ENCODE measurements at regions not wholly inside any gene's neighbourhood (a gene's known extent, or its start where the extent isn't known, plus 50 kb on each side); places are given as distances from the start of the nearest gene placed in this dataset.

DNA sequence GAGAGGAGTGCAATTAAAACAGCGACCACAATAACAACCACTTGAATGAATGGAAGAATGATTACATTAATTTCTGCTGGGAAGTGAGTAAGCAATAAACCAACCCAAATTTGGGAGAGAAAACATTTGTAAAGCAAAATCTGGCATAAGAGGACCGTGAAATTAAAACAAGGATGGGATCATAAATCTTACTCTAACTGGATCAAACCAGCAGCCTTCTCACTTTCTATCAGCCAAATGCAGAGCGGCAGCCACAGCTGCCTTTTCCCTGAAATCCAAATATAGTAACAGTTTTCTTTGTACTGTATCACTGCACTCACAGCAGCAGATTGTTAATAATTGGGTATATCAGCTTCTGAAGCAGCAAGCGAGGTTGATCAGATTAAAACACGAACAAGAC lies 245.2 kb upstream of the REG3G start:
- Histone ChIP-seq H2BK5ac (ENCODE audit: low read depth, low read length, poor library complexity, severe bottlenecking) (no peak overlapping the region), H3K18ac (ENCODE audit: low read depth, low read length) (no peak overlapping the region), H4K91ac (ENCODE audit: insufficient read depth, low read depth, low read length) (no peak overlapping the region), H4K5ac (ENCODE audit: low read depth, low read length) (no peak overlapping the region), H2AK9ac (replicated peaks; ENCODE audit: low read depth, low read length, poor library complexity) (no peak overlapping the region), H3K27me3 (ENCODE audit: control insufficient read depth, insufficient read depth, low read length) (no peaks in the 10 kb centered on the region), H3K27ac (ENCODE audit: insufficient read depth, low read length) (no peak overlapping the region), H3K36me3 (ENCODE audit: control insufficient read depth, insufficient read depth, low read length) (no peaks in the 10 kb centered on the region), H3K56ac (ENCODE audit: extremely low read depth, insufficient read depth, low read length) (no peak overlapping the region), H3K4me3 (ENCODE audit: insufficient read depth, low read depth, low read length) (no peak overlapping the region), H3K9ac (ENCODE audit: low read depth, low read length) (no peak overlapping the region), H3K4me2 (ENCODE audit: low read depth, low read length) (no peak overlapping the region), H2BK120ac (ENCODE audit: low read depth, low read length) (no peak overlapping the region), H3K14ac (replicated peaks; ENCODE audit: low read depth, low read length) (no peak overlapping the region), H2AK5ac (ENCODE audit: low read depth, low read length) (no peak overlapping the region), H2BK20ac (ENCODE audit: low read depth, low read length) (no peak overlapping the region), H3K79me1 (ENCODE audit: low read depth in 1 of 2, low read length in 2 of 2) (no peaks in the 10 kb centered on the region), H3K9me1 (ENCODE audit: insufficient read depth, low read length) (no peaks in the 10 kb centered on the region), H2AFZ (replicated peaks; ENCODE audit: low read length, poor library complexity) (no peak overlapping the region), H3K9me3 (ENCODE audit: control insufficient read depth, insufficient read depth, low read length) (peaks cover 5% of the 10 kb centered on the region), H2BK15ac (ENCODE audit: low read depth, low read length) (no peak overlapping the region), H4K20me1 (ENCODE audit: insufficient read depth, low read length) (no peaks in the 10 kb centered on the region), H3K4me1 (ENCODE audit: control insufficient read depth, insufficient read depth, low read length) (no peaks in the 10 kb centered on the region), H3K4ac (ENCODE audit: low read depth, low read length) (no peak overlapping the region), H4K8ac (ENCODE audit: low read depth in 2 of 2, low read length in 2 of 2) (no peak overlapping the region), H3K23ac (ENCODE audit: low read depth, low read length) (no peak overlapping the region)
- DNase-seq (no peak), ATAC-seq (ENCODE audit: low read depth) (no peak)
- intact Hi-C loops (cut with micrococcal nuclease): no loop called here
- TF ChIP-seq RCOR1 (IDR thresholded peaks at IDR 0.05; ENCODE audit: insufficient replicate concordance, low read length): no peak
- CTCF ChIA-PET: no interaction called here
- no CpG with 5 or more reads among the region's 5 CpGs for WGBS, 2 experiments (ENCODE audit: extremely low coverage in 2 of 2, insufficient read length in 1 of 2)
- no TSS peak for BruUV-seq (replicated peaks)
- in situ Hi-C loops (cut with MboI; ENCODE audit: low sequenced_read_pairs): no loop called here
- POLR2A ChIA-PET (ENCODE audit: unreplicated experiment): no interaction called here
- dilution Hi-C loops (cut with HindIII; ENCODE audit: low sequenced_read_pairs, unreplicated experiment): no loop called here

All from IMR-90 (cell line).